Astrocyte of the hippocampus (primary cell): ENCODE measurements at regions not wholly inside any gene's neighbourhood (a gene's known extent, or its start where the extent isn't known, plus 50 kb on each side); places are given as distances from the start of the nearest gene placed in this dataset.
"Not testable (repeated sequence)": the region's sequence is repeated elsewhere in the genome, so short reads cannot be mapped to it uniquely, and the experiment has no call there.

ENCODE experiments used
- DNase-seq: peaks from one replicate; pipeline ENCODE4 v3.0.0; 2011; ENCODE audit warnings: low read depth, low spot score

GRCh38 chr12:131213896-131214442 is 260.3 kb downstream of the ADGRD1 start:
- DNase-seq = no peak

GRCh38 chr12:131214936-131215335 is 261.2 kb downstream of the ADGRD1 start:
- not testable (repeated sequence) for DNase-seq

- DNase-seq = not testable (repeated sequence)
Observed at GRCh38 chr12:131216587-131216986, 262.9 kb downstream of the ADGRD1 start.

- no peak for DNase-seq
Observed at GRCh38 chr12:131217024-131217586, 263.4 kb downstream of the ADGRD1 start.

- DNase-seq = no peak
Observed at GRCh38 chr12:131218026-131218922, 264.6 kb downstream of the ADGRD1 start.

- DNase-seq = no peak
Observed at GRCh38 chr12:131218923-131219669, 265.4 kb downstream of the ADGRD1 start.

GRCh38 chr12:131219670-131220330 is 266.1 kb downstream of the ADGRD1 start:
- DNase-seq = no peak

GRCh38 chr12:131220331-131220685 is 266.6 kb downstream of the ADGRD1 start:
- DNase-seq = no peak

GRCh38 chr12:131221061-131221956 is 267.6 kb downstream of the ADGRD1 start:
- DNase-seq = no peak

- no peak for DNase-seq
Observed at GRCh38 chr12:131221957-131222328, 268.2 kb downstream of the ADGRD1 start.

GRCh38 chr12:131222329-131223139 is 268.8 kb downstream of the ADGRD1 start:
- peak; percentile 6 for DNase-seq

GRCh38 chr12:131223171-131223761 is 269.6 kb downstream of the ADGRD1 start:
- DNase-seq = no peak

GRCh38 chr12:131223791-131224225 is 270.1 kb downstream of the ADGRD1 start:
- no peak for DNase-seq

GRCh38 chr12:131224226-131225065 is 270.7 kb downstream of the ADGRD1 start:
- DNase-seq = not testable (repeated sequence)

GRCh38 chr12:131225066-131225380 is 271.3 kb downstream of the ADGRD1 start:
- DNase-seq = not testable (repeated sequence)

- no peak for DNase-seq
Observed at GRCh38 chr12:131226345-131227265, 272.9 kb downstream of the ADGRD1 start.

GRCh38 chr12:131227641-131228040 is 273.9 kb downstream of the ADGRD1 start:
- DNase-seq = not testable (repeated sequence)
